NCI-H187 treated with DMSO at 0.1 percent for 48 hours (cell line): ENCODE measurements at regions not wholly inside any gene's neighbourhood (a gene's known extent, or its start where the extent isn't known, plus 50 kb on each side); places are given as distances from the start of the nearest gene placed in this dataset.

Experiments used
- DNase-seq: peaks from one replicate; lab custom pipeline; 2025; lab: John Stamatoyannopoulos, UW

- DNase-seq, result no peak
Observed at GRCh38 chr12:128138125-128138524, 128.8 kb upstream of the TMEM132C start.

GRCh38 chr12:128140551-128140950 lies 126.4 kb upstream of the TMEM132C start:
- no peak for DNase-seq

- no peak for DNase-seq
Observed at GRCh38 chr12:128150961-128151360, 116.0 kb upstream of the TMEM132C start.

- no peak for DNase-seq
Observed at GRCh38 chr12:128155571-128155970, 111.4 kb upstream of the TMEM132C start.

GRCh38 chr12:128163086-128163485 lies 103.9 kb upstream of the TMEM132C start:
- DNase-seq, result no peak

- no peak for DNase-seq
Observed at GRCh38 chr12:128164533-128164932, 102.4 kb upstream of the TMEM132C start.

GRCh38 chr12:128165387-128165786 lies 101.6 kb upstream of the TMEM132C start:
- no peak for DNase-seq

- DNase-seq, result no peak
Observed at GRCh38 chr12:128168273-128168672, 98.7 kb upstream of the TMEM132C start.

GRCh38 chr12:128170181-128170580 lies 96.8 kb upstream of the TMEM132C start:
- DNase-seq, result no peak

- DNase-seq, result no peak
Observed at GRCh38 chr12:128178565-128178964, 88.4 kb upstream of the TMEM132C start.

- DNase-seq, result no peak
Observed at GRCh38 chr12:128178966-128179365, 88.0 kb upstream of the TMEM132C start.

GRCh38 chr12:128180166-128180565 lies 86.8 kb upstream of the TMEM132C start:
- DNase-seq, result no peak

- DNase-seq, result no peak
Observed at GRCh38 chr12:128190052-128190451, 76.9 kb upstream of the TMEM132C start.

- DNase-seq, result no peak
Observed at GRCh38 chr12:128190614-128191013, 76.4 kb upstream of the TMEM132C start.

- no peak for DNase-seq
Observed at GRCh38 chr12:128191380-128191779, 75.6 kb upstream of the TMEM132C start.

GRCh38 chr12:128204711-128205110 lies 62.3 kb upstream of the TMEM132C start:
- no peak for DNase-seq

GRCh38 chr12:128205145-128205544 lies 61.8 kb upstream of the TMEM132C start:
- no peak for DNase-seq

- DNase-seq, result no peak
Observed at GRCh38 chr12:128205758-128206157, 61.2 kb upstream of the TMEM132C start.
